MM.1S (cell line): ENCODE measurements at regions not wholly inside any gene's neighbourhood (a gene's known extent, or its start where the extent isn't known, plus 50 kb on each side); places are given as distances from the start of the nearest gene placed in this dataset.

ENCODE experiments used
- DNase-seq: peaks from one replicate; pipeline ENCODE4 v3.0.0-alpha.2; 2015
- H2AFZ ChIP-seq: fragments of 300-600 bp; sonication (generic); 2 replicates; pipeline ENCODE4 v1.6.0; 2016; ENCODE audit warnings: antibody characterized with exemption, low read length
- H3F3A ChIP-seq: fragments of 300-600 bp; sonication (generic); 2 replicates; pipeline ENCODE4 v1.6.1; 2016; ENCODE audit warnings: mild to moderate bottlenecking, antibody characterized with exemption, low read length, moderate library complexity, mixed read lengths; ENCODE audit not compliant: insufficient read depth
- H3K27ac ChIP-seq: fragments of 300-600 bp; sonication (generic); 2 replicates; pipeline ENCODE4 v1.5.1; 2016; ENCODE audit warnings: mild to moderate bottlenecking, low read length
- H3K27me3 ChIP-seq: fragments of 300-600 bp; sonication (generic); replicated peaks from 2 replicates; pipeline ENCODE4 v1.6.0; 2016; ENCODE audit warnings: low read length; ENCODE audit not compliant: insufficient read depth
- H3K36me3 ChIP-seq: fragments of 300-600 bp; sonication (generic); replicated peaks from 2 replicates; pipeline ENCODE4 v1.6.1; 2016; ENCODE audit warnings: mild to moderate bottlenecking, low read length, mixed read lengths; ENCODE audit not compliant: insufficient read depth
- H3K4me1 ChIP-seq: fragments of 300-600 bp; sonication (generic); 2 replicates; pipeline ENCODE4 v1.6.1; 2016; ENCODE audit warnings: low read length, mixed read lengths
- H3K4me2 ChIP-seq: fragments of 300-600 bp; sonication (generic); 2 replicates; pipeline ENCODE4 v1.6.0; 2016; ENCODE audit warnings: low read depth, low read length
- H3K4me3 ChIP-seq: fragments of 300-600 bp; sonication (generic); 2 replicates; pipeline ENCODE4 v1.5.1; 2016; ENCODE audit warnings: low read length, mixed read lengths
- H3K79me2 ChIP-seq: fragments of 300-600 bp; sonication (generic); 2 replicates; pipeline ENCODE4 v1.6.1; 2016; ENCODE audit warnings: mixed run types, low read length, mixed read lengths
- H3K9ac ChIP-seq: fragments of 300-600 bp; sonication (generic); 2 replicates; pipeline ENCODE4 v1.6.1; 2016; ENCODE audit warnings: low read length, mixed read lengths
- H3K9me2 ChIP-seq: fragments of 300-600 bp; sonication (generic); replicated peaks from 2 replicates; pipeline ENCODE4 v1.6.1; 2016; ENCODE audit warnings: mild to moderate bottlenecking, low read length, mixed read lengths; ENCODE audit not compliant: insufficient read depth
- H3K9me3 ChIP-seq: fragments of 300-600 bp; sonication (generic); replicated peaks from 2 replicates; pipeline ENCODE4 v1.6.1; 2016; ENCODE audit warnings: mild to moderate bottlenecking, low read length, mixed read lengths; ENCODE audit not compliant: insufficient read depth
- H4K20me1 ChIP-seq: fragments of 300-600 bp; sonication (generic); 2 replicates; pipeline ENCODE4 v1.6.1; 2016; ENCODE audit warnings: mild to moderate bottlenecking, low read length, moderate library complexity, mixed read lengths; ENCODE audit not compliant: insufficient read depth
- CTCF ChIP-seq: fragments of 300-600 bp; sonication (generic); IDR thresholded peaks from 2 replicates; pipeline ENCODE4 v1.5.1; 2016; ENCODE audit warnings: antibody characterized with exemption, low read length, mixed read lengths
- EZH2 ChIP-seq: fragments of 300-600 bp; sonication (generic); optimal IDR thresholded peaks from 2 replicates; pipeline ENCODE3; 2017; ENCODE audit warnings: low read depth, mild to moderate bottlenecking, antibody characterized with exemption, low read length, mixed read lengths
- EZH2phosphoT487 ChIP-seq: fragments of 300-600 bp; sonication (generic); IDR thresholded peaks from 2 replicates; pipeline ENCODE4 v1.6.1; 2018; ENCODE audit warnings: antibody characterized with exemption, low read length

- Histone ChIP-seq H3K9me2 (no peaks in the 10 kb centered on the region), H3K79me2 (no peaks in the 10 kb centered on the region), H3K27me3 (no peaks in the 10 kb centered on the region), H3K9ac (no peak overlapping the region), H3K27ac (no peak overlapping the region), H4K20me1 (no peaks in the 10 kb centered on the region), H3K4me1 (no peaks in the 10 kb centered on the region), H3K4me3 (no peak overlapping the region), H3K4me2 (no peak overlapping the region), H2AFZ (no peak overlapping the region), H3F3A (no peaks in the 10 kb centered on the region), H3K9me3 (no peaks in the 10 kb centered on the region), H3K36me3 (no peaks in the 10 kb centered on the region)
- DNase-seq: no peak
- no peak for TF ChIP-seq EZH2
- no peak for TF ChIP-seq CTCF
- TF ChIP-seq EZH2phosphoT487: no peak
Observed at GRCh38 chr5:20353499-20353898, 365.5 kb upstream of the CDH18 start.

- H3K9ac ChIP-seq: no peak overlapping the region
- no peaks in the 10 kb centered on the region for H3F3A ChIP-seq
- H3K27ac ChIP-seq: no peak overlapping the region
- H3K4me3 ChIP-seq: no peak overlapping the region
- TF ChIP-seq EZH2phosphoT487: no peak
- no peak for TF ChIP-seq CTCF
- no peak for TF ChIP-seq EZH2
- no peak overlapping the region for H2AFZ ChIP-seq
- H3K4me1 ChIP-seq: no peaks in the 10 kb centered on the region
- no peaks in the 10 kb centered on the region for H3K27me3 ChIP-seq
- no peaks in the 10 kb centered on the region for H4K20me1 ChIP-seq
- H3K9me3 ChIP-seq: no peaks in the 10 kb centered on the region
- H3K36me3 ChIP-seq: no peaks in the 10 kb centered on the region
- no peak overlapping the region for H3K4me2 ChIP-seq
- no peaks in the 10 kb centered on the region for H3K79me2 ChIP-seq
- no peak for DNase-seq
- no peaks in the 10 kb centered on the region for H3K9me2 ChIP-seq
Observed at GRCh38 chr5:20351849-20352248, 363.8 kb upstream of the CDH18 start.

GRCh38 chr5:20348321-20348720 is 360.3 kb upstream of the CDH18 start:
- H3K4me3 ChIP-seq: no peak overlapping the region
- H3K4me2 ChIP-seq: no peak overlapping the region
- H3K9me3 ChIP-seq: no peaks in the 10 kb centered on the region
- H3F3A ChIP-seq: no peaks in the 10 kb centered on the region
- H3K79me2 ChIP-seq: no peaks in the 10 kb centered on the region
- H3K9ac ChIP-seq: no peak overlapping the region
- no peaks in the 10 kb centered on the region for H3K27me3 ChIP-seq
- no peaks in the 10 kb centered on the region for H3K9me2 ChIP-seq
- TF ChIP-seq CTCF: no peak
- TF ChIP-seq EZH2: no peak
- no peak for TF ChIP-seq EZH2phosphoT487
- H2AFZ ChIP-seq: no peak overlapping the region
- no peak for DNase-seq
- no peak overlapping the region for H3K27ac ChIP-seq
- no peaks in the 10 kb centered on the region for H4K20me1 ChIP-seq
- no peaks in the 10 kb centered on the region for H3K36me3 ChIP-seq
- no peaks in the 10 kb centered on the region for H3K4me1 ChIP-seq
